ENCODE measurements at regions not wholly inside any gene's neighbourhood (a gene's known extent, or its start where the extent isn't known, plus 50 kb on each side); places are given as distances from the start of the nearest gene placed in this dataset.

- no peaks in the 10 kb centered on the region for H3K9me3 Mint-ChIP-seq (ENCODE audit: unreplicated experiment)
These were observed 60.1 kb upstream of the MSX2 start for GRCh38 chr5:174664180-174664850.

DNA sequence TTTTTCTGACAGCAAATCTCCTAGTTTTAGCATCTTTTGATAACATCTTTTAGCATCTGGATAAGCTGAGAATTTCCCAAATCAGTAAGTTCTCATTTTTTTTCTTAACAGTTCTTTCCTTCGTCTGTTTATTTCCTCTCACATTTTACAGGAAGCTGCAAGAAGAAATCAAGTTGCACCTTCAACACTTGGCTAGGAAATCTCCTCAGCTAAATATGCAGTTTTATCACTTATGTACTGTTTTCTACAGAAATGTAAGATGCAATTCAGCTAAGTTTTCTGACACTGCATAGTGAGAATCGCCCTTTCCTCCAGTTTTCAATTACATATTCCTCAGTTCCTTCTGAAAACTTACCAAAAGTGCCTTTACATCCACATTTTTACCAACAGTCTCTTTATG lies 59.0 kb upstream of the MSX2 start:
- no peaks in the 10 kb centered on the region for H3K9me3 Mint-ChIP-seq (ENCODE audit: unreplicated experiment)
- DNase-seq (ENCODE audit: low spot score): no peak
- no peak overlapping the region for H3K4me3 Mint-ChIP-seq (ENCODE audit: unreplicated experiment)
- H3K27ac Mint-ChIP-seq (ENCODE audit: unreplicated experiment): no peak overlapping the region
- no peaks in the 10 kb centered on the region for H3K36me3 Mint-ChIP-seq (ENCODE audit: low read depth, unreplicated experiment)
- H3K4me1 Mint-ChIP-seq (ENCODE audit: unreplicated experiment): no peaks in the 10 kb centered on the region
- TF ChIP-seq CTCF (IDR thresholded peaks at IDR 0.05; ENCODE audit: unreplicated experiment): no peak
- H3K27me3 Mint-ChIP-seq (ENCODE audit: unreplicated experiment): peaks cover 3% of the 10 kb centered on the region

More at GRCh38 chr5:174664180-174664850, 60.1 kb upstream of the MSX2 start:
- no peak for DNase-seq (ENCODE audit: low spot score)
- H3K27me3 Mint-ChIP-seq (ENCODE audit: unreplicated experiment): peaks cover 3% of the 10 kb centered on the region
- no peak overlapping the region for H3K27ac Mint-ChIP-seq (ENCODE audit: unreplicated experiment)
- H3K36me3 Mint-ChIP-seq (ENCODE audit: low read depth, unreplicated experiment): no peaks in the 10 kb centered on the region
- H3K4me3 Mint-ChIP-seq (ENCODE audit: unreplicated experiment): no peak overlapping the region
- no peak for TF ChIP-seq CTCF (IDR thresholded peaks at IDR 0.05; ENCODE audit: unreplicated experiment)
- H3K4me1 Mint-ChIP-seq (ENCODE audit: unreplicated experiment): no peaks in the 10 kb centered on the region

GRCh38 chr5:174667526-174667925 lies 56.9 kb upstream of the MSX2 start:
- no peak overlapping the region for H3K4me3 Mint-ChIP-seq (ENCODE audit: unreplicated experiment)
- H3K4me1 Mint-ChIP-seq (ENCODE audit: unreplicated experiment): no peaks in the 10 kb centered on the region
- H3K36me3 Mint-ChIP-seq (ENCODE audit: low read depth, unreplicated experiment): no peaks in the 10 kb centered on the region
- no peak for TF ChIP-seq CTCF (IDR thresholded peaks at IDR 0.05; ENCODE audit: unreplicated experiment)
- DNase-seq (ENCODE audit: low spot score): no peak
- no peak overlapping the region for H3K27ac Mint-ChIP-seq (ENCODE audit: unreplicated experiment)
- H3K27me3 Mint-ChIP-seq (ENCODE audit: unreplicated experiment): peaks cover 3% of the 10 kb centered on the region
- no peaks in the 10 kb centered on the region for H3K9me3 Mint-ChIP-seq (ENCODE audit: unreplicated experiment)

GRCh38 chr5:174668349-174668748 lies 56.0 kb upstream of the MSX2 start:
- no peak for DNase-seq (ENCODE audit: low spot score)
- H3K27me3 Mint-ChIP-seq (ENCODE audit: unreplicated experiment): peaks cover 2% of the 10 kb centered on the region
- H3K36me3 Mint-ChIP-seq (ENCODE audit: low read depth, unreplicated experiment): no peaks in the 10 kb centered on the region
- H3K9me3 Mint-ChIP-seq (ENCODE audit: unreplicated experiment): no peaks in the 10 kb centered on the region
- H3K4me1 Mint-ChIP-seq (ENCODE audit: unreplicated experiment): no peaks in the 10 kb centered on the region
- no peak overlapping the region for H3K27ac Mint-ChIP-seq (ENCODE audit: unreplicated experiment)
- no peak for TF ChIP-seq CTCF (IDR thresholded peaks at IDR 0.05; ENCODE audit: unreplicated experiment)
- H3K4me3 Mint-ChIP-seq (ENCODE audit: unreplicated experiment): no peak overlapping the region
